Glutamatergic neuron (in vitro differentiated cells): ENCODE measurements at regions not wholly inside any gene's neighbourhood (a gene's known extent, or its start where the extent isn't known, plus 50 kb on each side); places are given as distances from the start of the nearest gene placed in this dataset.
A peak's percentile ranks its signal among the peaks of the same experiment; 100 is the strongest.

ENCODE experiments used
- DNase-seq: peaks from one replicate; pipeline ENCODE4 v3.0.0; 2022
- H3K27ac Mint-ChIP-seq: one replicate; pipeline ENCODE4 v1.8.0; 2020; ENCODE audit warnings: mild to moderate bottlenecking, mixed read lengths, inconsistent platforms; ENCODE audit not compliant: unreplicated experiment
- H3K27me3 Mint-ChIP-seq: one replicate; pipeline ENCODE4 v1.8.0; 2020; ENCODE audit warnings: mild to moderate bottlenecking, moderate library complexity, mixed read lengths, inconsistent platforms; ENCODE audit not compliant: unreplicated experiment
- H3K36me3 Mint-ChIP-seq: one replicate; pipeline ENCODE4 v1.8.0; 2020; ENCODE audit warnings: mild to moderate bottlenecking, mixed read lengths, inconsistent platforms; ENCODE audit not compliant: unreplicated experiment
- H3K4me1 Mint-ChIP-seq: one replicate; pipeline ENCODE4 v1.8.0; 2020; ENCODE audit warnings: mild to moderate bottlenecking, low read depth, mixed read lengths, inconsistent platforms; ENCODE audit not compliant: unreplicated experiment
- H3K4me3 Mint-ChIP-seq: one replicate; pipeline ENCODE4 v1.8.0; 2020; ENCODE audit warnings: mild to moderate bottlenecking, mixed read lengths, inconsistent platforms; ENCODE audit not compliant: unreplicated experiment
- H3K9me3 Mint-ChIP-seq: one replicate; pipeline ENCODE4 v1.8.0; 2020; ENCODE audit warnings: mild to moderate bottlenecking, moderate library complexity, mixed read lengths, inconsistent platforms; ENCODE audit not compliant: unreplicated experiment
- CTCF ChIP-seq: fragments of 200-600 bp; sonication (generic); IDR thresholded peaks from one replicate; pipeline ENCODE4 v1.5.0; 2021; ENCODE audit not compliant: partially characterized antibody, unreplicated experiment

GRCh38 chr3:28601291-28601690 is 252.7 kb upstream of the AZI2 start:
- no peak for DNase-seq
- no peak for TF ChIP-seq CTCF
- no peak overlapping the region for H3K27ac Mint-ChIP-seq
- H3K36me3 Mint-ChIP-seq = no peaks in the 10 kb centered on the region
- H3K9me3 Mint-ChIP-seq = no peaks in the 10 kb centered on the region
- no peaks in the 10 kb centered on the region for H3K27me3 Mint-ChIP-seq
- H3K4me1 Mint-ChIP-seq = no peaks in the 10 kb centered on the region
- no peak overlapping the region for H3K4me3 Mint-ChIP-seq

GRCh38 chr3:28606283-28606682 is 257.7 kb upstream of the AZI2 start:
- Mint-ChIP-seq H3K27me3 (no peaks in the 10 kb centered on the region), H3K4me3 (no peak overlapping the region), H3K9me3 (no peaks in the 10 kb centered on the region), H3K27ac (no peak overlapping the region), H3K4me1 (peaks cover 4% of the 10 kb centered on the region), H3K36me3 (no peaks in the 10 kb centered on the region)
- no peak for DNase-seq
- TF ChIP-seq CTCF = no peak

DNA sequence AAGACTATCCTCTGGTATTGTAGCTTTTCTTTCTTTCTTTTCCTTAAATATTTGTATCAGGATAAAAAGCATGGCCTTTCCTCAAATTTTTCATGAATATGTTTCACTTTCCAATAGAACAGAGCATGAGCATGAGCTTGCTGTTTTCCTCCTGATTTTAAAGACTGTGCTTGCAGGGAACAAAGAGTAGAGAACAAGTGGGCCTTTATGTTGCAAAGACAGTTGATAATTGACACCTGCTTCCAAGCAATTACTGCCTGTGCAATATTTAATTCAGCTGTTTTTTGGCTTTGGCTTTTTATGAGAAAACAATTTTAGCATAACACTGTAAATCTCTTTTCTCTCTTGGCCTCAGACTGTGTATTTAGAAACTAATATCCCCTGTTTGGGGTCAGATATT is 263.6 kb upstream of the AZI2 start:
- DNase-seq = no peak
- no peak for TF ChIP-seq CTCF
- peaks cover 1% of the 10 kb centered on the region for H3K9me3 Mint-ChIP-seq
- peaks cover 22% of the 10 kb centered on the region for H3K4me1 Mint-ChIP-seq
- H3K27me3 Mint-ChIP-seq = no peaks in the 10 kb centered on the region
- H3K36me3 Mint-ChIP-seq = no peaks in the 10 kb centered on the region
- peak overlapping the region; percentile 71 for H3K27ac Mint-ChIP-seq
- H3K4me3 Mint-ChIP-seq = peak overlapping the region; percentile 52

DNA sequence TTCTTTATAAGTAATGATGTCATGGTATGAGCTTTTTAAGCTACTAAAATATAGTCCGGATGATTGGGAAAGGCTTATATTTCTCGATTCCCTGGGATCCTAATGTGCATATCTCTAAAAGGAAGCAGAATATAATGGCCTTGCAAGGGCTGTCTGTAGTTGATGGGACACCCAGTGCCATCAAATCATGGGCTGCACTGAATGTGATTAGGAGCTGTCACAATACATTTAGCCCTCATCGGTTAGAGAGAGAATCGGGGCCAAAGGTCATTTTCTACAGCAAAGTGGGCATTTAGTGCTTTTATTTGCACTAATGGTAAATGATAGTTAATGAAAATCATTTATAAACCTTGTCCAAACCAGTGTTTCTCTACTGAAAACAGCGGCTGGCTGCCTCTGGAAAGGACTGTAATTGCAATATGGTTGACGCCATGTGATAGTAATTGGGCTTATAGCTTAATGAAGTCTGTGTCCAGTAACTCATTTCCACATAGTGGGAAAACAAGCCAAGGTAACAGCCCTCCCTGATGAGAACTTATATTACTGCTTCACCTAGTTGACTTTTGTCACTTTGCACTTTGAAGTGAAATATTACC is 265.0 kb upstream of the AZI2 start:
- Mint-ChIP-seq H3K9me3 (peaks cover 1% of the 10 kb centered on the region), H3K27me3 (no peaks in the 10 kb centered on the region), H3K36me3 (no peaks in the 10 kb centered on the region), H3K27ac (no peak overlapping the region), H3K4me1 (peaks cover 22% of the 10 kb centered on the region), H3K4me3 (no peak overlapping the region)
- DNase-seq = no peak
- no peak for TF ChIP-seq CTCF

DNA sequence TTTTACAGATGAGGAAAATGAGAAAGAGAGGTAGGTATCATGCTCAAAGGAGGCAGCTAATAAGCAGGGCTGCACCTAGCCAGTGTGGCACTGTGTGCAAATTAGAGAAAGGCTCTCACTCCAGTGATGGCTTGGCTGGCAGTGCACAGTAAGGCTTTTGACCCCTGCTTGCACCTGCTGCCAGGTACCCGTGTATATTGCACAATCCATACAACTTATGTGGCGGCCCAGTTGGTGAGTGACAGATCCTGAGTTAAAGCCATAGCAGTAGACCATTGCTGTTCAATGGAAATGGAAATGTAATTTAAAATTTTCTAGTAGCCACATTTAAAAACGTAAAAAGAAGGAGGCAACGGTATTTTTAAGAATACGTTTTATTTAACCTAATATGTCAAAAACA is 266.4 kb upstream of the AZI2 start:
- peaks cover 22% of the 10 kb centered on the region for H3K4me1 Mint-ChIP-seq
- H3K9me3 Mint-ChIP-seq = peaks cover 1% of the 10 kb centered on the region
- no peaks in the 10 kb centered on the region for H3K27me3 Mint-ChIP-seq
- H3K36me3 Mint-ChIP-seq = no peaks in the 10 kb centered on the region
- no peak for DNase-seq
- H3K4me3 Mint-ChIP-seq = no peak overlapping the region
- no peak for TF ChIP-seq CTCF
- no peak overlapping the region for H3K27ac Mint-ChIP-seq
